Panc1 (cell line): ENCODE measurements at regions not wholly inside any gene's neighbourhood (a gene's known extent, or its start where the extent isn't known, plus 50 kb on each side); places are given as distances from the start of the nearest gene placed in this dataset.

ENCODE experiments used
- ATAC-seq: fragments of 200-7000 bp; cut with Tn5 transposase; 2 replicates; pipeline ENCODE4 v1.9.1; 2020; ENCODE audit warnings: mild to moderate bottlenecking, moderate library complexity
- BruUV-seq: library from RNA; stranded (reverse); fragments of 400-500 nt; replicated peaks from 2 replicates; lab custom pipeline; 2021; lab: Mats Ljungman, UMichigan
- CTCF ChIA-PET: fragments of 300-600 bp; sonication (Branson Sonifier 250); formaldehyde crosslinking; loops from one replicate; lab custom pipeline; 2022; ENCODE audit warnings: antibody characterized with exemption; lab: Charles Lee
- POLR2A ChIA-PET: fragments of 300-600 bp; sonication (Branson Sonifier 250); formaldehyde crosslinking; loops from one replicate; lab custom pipeline; 2022; ENCODE audit warnings: antibody characterized with exemption; lab: Charles Lee
- DNase-seq: peaks from one replicate; pipeline ENCODE4 v3.0.0-alpha.2; 2010; ENCODE audit warnings: low read depth, low spot score
- H3K27ac ChIP-seq: 2 replicates; pipeline ENCODE4 v1.5.1; 2011; ENCODE audit warnings: mild to moderate bottlenecking, low read length, inconsistent platforms
- H3K27me3 ChIP-seq: fragments of 200-500 bp; sonication (Bioruptor generic); 2 replicates; pipeline ENCODE4 v1.6.0; 2014; ENCODE audit warnings: low read length, inconsistent platforms; ENCODE audit not compliant: control insufficient read depth, insufficient read depth
- H3K36me3 ChIP-seq: fragments of 200-500 bp; sonication (Bioruptor generic); 2 replicates; pipeline ENCODE4 v1.5.1; 2014; ENCODE audit warnings: inconsistent platforms, mild to moderate bottlenecking, low read length, moderate library complexity; ENCODE audit not compliant: control insufficient read depth, insufficient read depth
- H3K4me1 ChIP-seq: 2 replicates; pipeline ENCODE4 v1.5.1; 2011; ENCODE audit warnings: inconsistent platforms, mild to moderate bottlenecking, low read length, moderate library complexity; ENCODE audit not compliant: control insufficient read depth, insufficient read depth
- H3K4me3 ChIP-seq, 2 experiments: 2 replicates each; pipeline ENCODE4 v1.5.1; 2011 to 2012; ENCODE audit warnings: low read depth in 2 of 2, low read length in 2 of 2, mild to moderate bottlenecking in 2 of 2, inconsistent platforms in 1 of 2, moderate library complexity in 1 of 2
- H3K9me3 ChIP-seq: fragments of 200-500 bp; sonication (Bioruptor generic); 2 replicates; pipeline ENCODE4 v1.5.1; 2014; ENCODE audit warnings: low read depth, mild to moderate bottlenecking, inconsistent platforms, low read length, moderate library complexity; ENCODE audit not compliant: control insufficient read depth, insufficient read depth
- CTCF ChIP-seq: fragments of 450-650 bp; IDR thresholded peaks from 2 replicates; pipeline ENCODE4 v1.5.1; 2017; ENCODE audit warnings: mild to moderate bottlenecking
- POLR2AphosphoS5 ChIP-seq: IDR thresholded peaks from 2 replicates; pipeline ENCODE4 v1.6.1; 2012; ENCODE audit warnings: mild to moderate bottlenecking, low read depth, low read length, moderate library complexity
- REST ChIP-seq, 2 experiments: IDR thresholded peaks; 2 replicates each; pipeline ENCODE4 v1.6.1; 2011 to 2012; ENCODE audit warnings: low read depth in 2 of 2, control low read depth in 1 of 2, low read length in 1 of 2, mild to moderate bottlenecking in 1 of 2, moderate library complexity in 1 of 2; ENCODE audit not compliant: insufficient read depth in 1 of 2
- SIN3A ChIP-seq: IDR thresholded peaks from 2 replicates; pipeline ENCODE4 v1.6.1; 2012; ENCODE audit warnings: low read depth, mild to moderate bottlenecking, low read length, moderate library complexity, borderline replicate concordance; ENCODE audit not compliant: insufficient read depth
- TCF7L2 ChIP-seq: IDR thresholded peaks from 2 replicates; pipeline ENCODE4 v1.6.1; 2011; ENCODE audit warnings: mild to moderate bottlenecking, low read depth, low read length, inconsistent platforms
- in situ Hi-C: cut with HindIII; loops from 2 replicates; pipeline ENCODE4 v1.10.0; 2016; ENCODE audit warnings: low sequenced_read_pairs, low pct_unique_long_range_greater_than_20kb
- intact Hi-C: fragments of 100-400 bp; cut with micrococcal nuclease; formaldehyde crosslinking; loops from one replicate; pipeline ENCODE4 v1.10.0; 2022; ENCODE audit not compliant: unreplicated experiment

- Histone ChIP-seq H3K4me3 (no peak overlapping the region), H3K4me1 (no peaks in the 10 kb centered on the region), H3K27ac (no peak overlapping the region), H3K27me3 (peaks cover 4% of the 10 kb centered on the region; the same call in 1 of the 2 replicates), H3K9me3 (no peaks in the 10 kb centered on the region), H3K36me3 (no peaks in the 10 kb centered on the region)
- CTCF ChIA-PET = no interaction called here
- no TSS peak for BruUV-seq
- ATAC-seq = no peak
- POLR2A ChIA-PET = no interaction called here
- DNase-seq = no peak
- TF ChIP-seq CTCF (no peak), REST (IDR thresholded peaks at IDR 0.05; ENCODE audit: insufficient read depth in 1 of 2, low read depth in 2 of 2, low read length in 1 of 2) (no peak), TCF7L2 (no peak), POLR2AphosphoS5 (no peak), SIN3A (no peak)
- intact Hi-C loops (no loop called here), in situ Hi-C loops (no loop called here)
Observed at GRCh38 chr1:61620536-61620935, 104.4 kb downstream of the TM2D1 start.

- CTCF ChIA-PET = interaction anchor here (0.7 kb wide), 1 partner anchor 224 kb away, joined by 3 read pairs; no protein-coding TSS in a partner anchor
Observed at GRCh38 chr1:61618755-61619154, 106.2 kb downstream of the TM2D1 start.

More at GRCh38 chr1:61618755-61619154, 106.2 kb downstream of the TM2D1 start:
- Histone ChIP-seq H3K4me3 (no peak overlapping the region), H3K27ac (no peak overlapping the region), H3K27me3 (peaks cover 4% of the 10 kb centered on the region; the same call in 1 of the 2 replicates), H3K9me3 (no peaks in the 10 kb centered on the region), H3K36me3 (no peaks in the 10 kb centered on the region), H3K4me1 (no peaks in the 10 kb centered on the region)
- DNase-seq (no peak), ATAC-seq (no peak)
- POLR2A ChIA-PET = no interaction called here
- BruUV-seq = no TSS peak
- TF ChIP-seq TCF7L2 = no peak
- no peak for TF ChIP-seq CTCF
- no peak for TF ChIP-seq SIN3A
- no peak for TF ChIP-seq POLR2AphosphoS5
- no peak for TF ChIP-seq REST (IDR thresholded peaks at IDR 0.05; ENCODE audit: insufficient read depth in 1 of 2, low read depth in 2 of 2, low read length in 1 of 2)
- in situ Hi-C loops (no loop called here), intact Hi-C loops (no loop called here)
